Esophagus muscularis mucosa (tissue), 4 donors: ENCODE measurements at regions not wholly inside any gene's neighbourhood (a gene's known extent, or its start where the extent isn't known, plus 50 kb on each side); places are given as distances from the start of the nearest gene placed in this dataset.

Experiments
- DNase-seq: peaks from one replicate; pipeline ENCODE4 v3.0.0-alpha.2; 2017; ENCODE audit errors: extremely low spot score
- H3K27ac ChIP-seq, 4 donors: fragments of 200-600 bp; sonication (generic); replicated peaks in 1 of 4; 1 replicate in 3 of 4; 2 replicates in 1 of 4; pipeline ENCODE4 v1.5.1; 2016 to 2019; ENCODE audit warnings: mild to moderate bottlenecking in 1 of 4
- H3K27me3 ChIP-seq, 4 donors: fragments of 200-600 bp; sonication (generic); one replicate each; pipeline versions ENCODE4 v1.5.1 to v1.6.0; 2016 to 2019
- H3K36me3 ChIP-seq, 4 donors: fragments of 200-600 bp; sonication (generic); one replicate each; pipeline ENCODE4 v1.5.1; 2016 to 2019
- H3K4me1 ChIP-seq, 4 donors: fragments of 200-600 bp; sonication (generic); one replicate each; pipeline ENCODE4 v1.5.1; 2016 to 2019
- H3K4me3 ChIP-seq, 4 donors: fragments of 200-600 bp; sonication (generic); 1 replicate in 2 of 4; 2 replicates in 2 of 4; pipeline ENCODE4 v1.5.1; 2016 to 2019; ENCODE audit warnings: mild to moderate bottlenecking in 4 of 4, moderate library complexity in 1 of 4
- H3K9me3 ChIP-seq, 4 donors: fragments of 200-600 bp; sonication (generic); 1 replicate in 3 of 4; 2 replicates in 1 of 4; pipeline ENCODE4 v1.5.1; 2016 to 2019
- EP300 ChIP-seq: sonication (generic); formaldehyde crosslinking; IDR thresholded peaks from one replicate; pipeline ENCODE4 v1.6.1; 2017; ENCODE audit warnings: antibody characterized with exemption
- POLR2A ChIP-seq: fragments of 450-650 bp; IDR thresholded peaks from one replicate; pipeline ENCODE4 v1.6.1; 2017; ENCODE audit warnings: antibody characterized with exemption, moderate library complexity, mild to moderate bottlenecking, low read depth
- POLR2AphosphoS5 ChIP-seq, 2 donors: sonication (generic); formaldehyde crosslinking; IDR thresholded peaks; one replicate each; pipeline ENCODE4 v1.6.1; 2017; ENCODE audit warnings: antibody characterized with exemption in 2 of 2
- WGBS: methylation state at CpG from one replicate; pipeline ENCODE4 v1.1.5; 2018; 5-methylcytosine and 5-hydroxymethylcytosine counted together
- intact Hi-C: fragments of 100-400 bp; cut with DNase I; formaldehyde crosslinking; loops from one replicate; pipeline ENCODE4 v1.15.1; 2023
- TF ChIP-seq, protein P1 (sequence below), 3 experiments: fragments of 200-600 bp in 2 of 3; fragments of 450-650 bp in 1 of 3; sonication (generic) in 2 of 3; IDR thresholded peaks; one replicate each; pipeline ENCODE4 v1.5.1; 2017 to 2019; ENCODE audit warnings: antibody characterized with exemption in 3 of 3, mild to moderate bottlenecking in 2 of 3, moderate library complexity in 1 of 3

DNA sequence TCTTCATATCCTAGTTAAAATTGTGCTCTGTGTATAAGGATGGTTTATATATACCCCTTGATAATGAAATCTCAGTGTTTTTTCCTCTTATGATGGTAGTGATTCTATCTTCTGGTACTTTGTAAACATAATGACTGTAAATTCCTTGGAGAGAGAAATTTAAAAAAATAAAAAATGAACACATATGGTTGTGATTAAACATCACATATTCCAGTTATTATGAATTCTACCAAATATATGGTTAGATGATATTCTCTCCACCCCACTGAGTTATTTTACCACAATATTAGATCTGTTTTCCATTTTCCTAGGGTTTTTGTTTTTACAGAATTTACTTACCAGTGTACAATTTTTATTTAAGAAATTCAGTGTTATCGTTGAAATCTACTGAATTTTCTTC is 481.9 kb upstream of the NOVA1 start:
- intact Hi-C loops, result no loop called here
- no peak overlapping the region for H3K27ac ChIP-seq
- 94% methylated on average over 1 of the region's 1 CpG for WGBS
- H3K4me3 ChIP-seq, result no peak overlapping the region
- DNase-seq, result no peak
- no peaks in the 10 kb centered on the region for H3K9me3 ChIP-seq
- no peaks in the 10 kb centered on the region for H3K36me3 ChIP-seq
- no peaks in the 10 kb centered on the region for H3K4me1 ChIP-seq
- no peak for TF ChIP-seq EP300
- TF ChIP-seq POLR2A, result no peak
- TF ChIP-seq POLR2AphosphoS5 (IDR thresholded peaks at IDR 0.05), result no peak
- TF ChIP-seq, protein P1, sequence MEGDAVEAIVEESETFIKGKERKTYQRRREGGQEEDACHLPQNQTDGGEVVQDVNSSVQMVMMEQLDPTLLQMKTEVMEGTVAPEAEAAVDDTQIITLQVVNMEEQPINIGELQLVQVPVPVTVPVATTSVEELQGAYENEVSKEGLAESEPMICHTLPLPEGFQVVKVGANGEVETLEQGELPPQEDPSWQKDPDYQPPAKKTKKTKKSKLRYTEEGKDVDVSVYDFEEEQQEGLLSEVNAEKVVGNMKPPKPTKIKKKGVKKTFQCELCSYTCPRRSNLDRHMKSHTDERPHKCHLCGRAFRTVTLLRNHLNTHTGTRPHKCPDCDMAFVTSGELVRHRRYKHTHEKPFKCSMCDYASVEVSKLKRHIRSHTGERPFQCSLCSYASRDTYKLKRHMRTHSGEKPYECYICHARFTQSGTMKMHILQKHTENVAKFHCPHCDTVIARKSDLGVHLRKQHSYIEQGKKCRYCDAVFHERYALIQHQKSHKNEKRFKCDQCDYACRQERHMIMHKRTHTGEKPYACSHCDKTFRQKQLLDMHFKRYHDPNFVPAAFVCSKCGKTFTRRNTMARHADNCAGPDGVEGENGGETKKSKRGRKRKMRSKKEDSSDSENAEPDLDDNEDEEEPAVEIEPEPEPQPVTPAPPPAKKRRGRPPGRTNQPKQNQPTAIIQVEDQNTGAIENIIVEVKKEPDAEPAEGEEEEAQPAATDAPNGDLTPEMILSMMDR (IDR thresholded peaks at IDR 0.05), result no peak
- no peaks in the 10 kb centered on the region for H3K27me3 ChIP-seq

DNA sequence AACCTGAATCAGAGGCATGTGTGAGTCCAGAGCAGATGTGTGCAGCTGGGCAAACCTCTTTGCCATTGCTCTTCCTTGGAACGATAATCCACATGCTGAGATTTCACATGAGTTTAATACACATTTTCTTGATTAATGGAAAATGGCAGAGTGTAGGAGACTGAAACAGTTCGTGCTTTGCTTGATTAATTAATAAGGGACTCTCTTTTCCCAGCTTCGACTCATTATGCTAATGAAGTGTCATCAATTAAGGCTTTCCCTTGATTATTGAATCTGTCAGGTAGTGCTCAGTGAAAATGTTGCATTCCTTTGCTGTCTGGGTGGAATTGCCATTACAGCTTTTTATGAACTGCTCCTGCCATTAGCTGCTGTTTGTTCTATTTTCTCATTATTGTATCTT is 487.7 kb upstream of the NOVA1 start:
- TF ChIP-seq POLR2A, result no peak
- TF ChIP-seq POLR2AphosphoS5 (IDR thresholded peaks at IDR 0.05), result no peak
- TF ChIP-seq, protein P1 (IDR thresholded peaks at IDR 0.05), result no peak
- no peak for TF ChIP-seq EP300
- Histone ChIP-seq H3K9me3 (no peaks in the 10 kb centered on the region), H3K4me3 (no peak overlapping the region), H3K4me1 (no peaks in the 10 kb centered on the region), H3K36me3 (no peaks in the 10 kb centered on the region), H3K27ac (no peak overlapping the region), H3K27me3 (no peaks in the 10 kb centered on the region)
- 22% methylated on average over 3 of the region's 3 CpGs for WGBS
- no peak for DNase-seq
- intact Hi-C loops, result no loop called here

DNA sequence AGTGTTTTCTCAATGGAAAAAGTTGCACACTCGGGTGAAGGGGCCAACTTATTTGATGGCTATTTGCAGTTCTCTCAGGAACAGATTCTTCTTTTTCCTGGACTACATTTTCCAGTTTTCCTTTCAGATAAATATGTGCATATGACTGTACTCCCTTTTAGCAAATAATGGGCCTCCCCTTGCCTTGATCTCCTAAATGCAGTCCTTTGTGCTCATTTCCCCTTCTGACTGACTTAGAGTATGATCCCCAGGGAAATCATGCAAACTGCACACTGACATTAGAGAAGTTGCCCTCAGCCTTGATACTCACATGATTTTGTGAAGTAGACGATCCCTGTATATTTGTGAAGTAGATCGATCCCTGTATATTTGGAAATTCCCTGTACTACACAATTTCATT is 492.9 kb upstream of the NOVA1 start:
- Histone ChIP-seq H3K4me3 (no peak overlapping the region), H3K36me3 (no peaks in the 10 kb centered on the region), H3K27ac (no peak overlapping the region), H3K9me3 (no peaks in the 10 kb centered on the region), H3K4me1 (no peaks in the 10 kb centered on the region), H3K27me3 (no peaks in the 10 kb centered on the region)
- intact Hi-C loops, result no loop called here
- DNase-seq, result no peak
- TF ChIP-seq EP300 (no peak), POLR2A (no peak), POLR2AphosphoS5 (IDR thresholded peaks at IDR 0.05) (no peak)
- TF ChIP-seq, protein P1 (IDR thresholded peaks at IDR 0.05), result no peak
- WGBS, result 81% methylated on average over 3 of the region's 3 CpGs

DNA sequence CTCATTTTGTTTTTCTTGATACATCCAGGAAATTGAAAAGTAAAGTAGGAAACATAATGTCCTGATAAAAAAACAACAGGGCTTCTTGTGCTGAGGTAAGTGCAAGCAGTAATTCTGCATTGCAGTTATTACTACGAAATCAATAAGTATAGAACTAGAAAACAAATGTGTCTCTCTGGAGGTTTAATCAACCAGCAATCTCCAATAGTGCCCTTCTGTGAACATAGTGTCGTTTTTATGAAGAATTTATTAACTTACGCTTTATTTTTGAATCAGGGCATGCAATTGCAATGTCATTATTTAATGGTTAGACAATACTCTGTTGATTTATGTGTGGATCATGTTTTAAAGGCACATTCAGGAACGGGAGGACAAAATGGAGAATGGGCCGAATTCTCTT is 494.1 kb upstream of the NOVA1 start:
- Histone ChIP-seq H3K27me3 (no peaks in the 10 kb centered on the region), H3K4me3 (no peak overlapping the region), H3K36me3 (no peaks in the 10 kb centered on the region), H3K4me1 (no peaks in the 10 kb centered on the region), H3K27ac (no peak overlapping the region), H3K9me3 (no peaks in the 10 kb centered on the region)
- WGBS, result 75% methylated on average over 5 of the region's 5 CpGs
- TF ChIP-seq POLR2AphosphoS5 (IDR thresholded peaks at IDR 0.05), result no peak
- no peak for TF ChIP-seq EP300
- TF ChIP-seq, protein P1 (IDR thresholded peaks at IDR 0.05), result no peak
- no peak for TF ChIP-seq POLR2A
- intact Hi-C loops, result no loop called here
- DNase-seq, result no peak

DNA sequence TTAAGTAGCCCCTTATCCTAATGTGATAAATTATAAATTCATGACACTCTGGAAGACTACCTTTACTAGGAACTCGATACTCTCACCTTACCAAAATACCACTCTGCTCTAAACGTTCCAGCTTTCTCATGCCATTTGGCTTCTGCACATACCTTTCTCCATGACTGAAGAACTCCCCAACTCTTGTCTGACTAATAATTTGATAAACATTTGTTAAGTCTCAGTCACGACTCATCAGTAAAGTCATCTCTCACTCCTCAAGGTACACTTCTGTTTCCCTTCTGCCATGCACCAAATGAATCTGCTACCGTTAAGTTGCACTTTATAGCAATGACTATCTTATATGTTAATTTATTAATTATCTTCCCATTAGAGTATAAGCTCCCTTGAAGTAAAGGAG is 498.3 kb upstream of the NOVA1 start:
- intact Hi-C loops, result no loop called here
- H3K27me3 ChIP-seq, result no peaks in the 10 kb centered on the region
- H3K4me3 ChIP-seq, result no peak overlapping the region
- H3K36me3 ChIP-seq, result no peaks in the 10 kb centered on the region
- no peaks in the 10 kb centered on the region for H3K4me1 ChIP-seq
- H3K9me3 ChIP-seq, result no peaks in the 10 kb centered on the region
- no peak for TF ChIP-seq EP300
- TF ChIP-seq, protein P1 (IDR thresholded peaks at IDR 0.05), result no peak
- TF ChIP-seq POLR2A, result no peak
- no peak for TF ChIP-seq POLR2AphosphoS5 (IDR thresholded peaks at IDR 0.05)
- no peak overlapping the region for H3K27ac ChIP-seq
- 80% methylated on average over 4 of the region's 4 CpGs for WGBS
- DNase-seq, result no peak
